DOHH2 (cell line): ENCODE measurements at regions not wholly inside any gene's neighbourhood (a gene's known extent, or its start where the extent isn't known, plus 50 kb on each side); places are given as distances from the start of the nearest gene placed in this dataset.

ENCODE experiments used
- H3F3A ChIP-seq: fragments of 200-600 bp; sonication (generic), shearing (Covaris generic); 2 replicates; pipeline ENCODE4 v1.6.0; 2016; ENCODE audit warnings: antibody characterized with exemption, mild to moderate bottlenecking; ENCODE audit not compliant: control insufficient read depth, insufficient read depth
- H3K27ac ChIP-seq: fragments of 200-600 bp; sonication (generic); 2 replicates; pipeline ENCODE4 v1.5.1; 2014; ENCODE audit warnings: low read depth, mild to moderate bottlenecking, low read length, moderate library complexity
- H3K27me3 ChIP-seq: fragments of 200-600 bp; sonication (generic); 2 replicates; pipeline ENCODE4 v1.6.1; 2014; ENCODE audit warnings: mild to moderate bottlenecking, low read length, mixed read lengths; ENCODE audit not compliant: control insufficient read depth
- H3K36me3 ChIP-seq: fragments of 200-600 bp; sonication (generic); 2 replicates; pipeline ENCODE4 v1.6.1; 2014; ENCODE audit warnings: mild to moderate bottlenecking, low read length, moderate library complexity, mixed read lengths; ENCODE audit not compliant: control insufficient read depth
- H3K4me1 ChIP-seq: fragments of 200-600 bp; sonication (generic); 2 replicates; pipeline ENCODE4 v1.6.1; 2014; ENCODE audit warnings: mild to moderate bottlenecking, low read length, mixed read lengths; ENCODE audit not compliant: control insufficient read depth
- H3K4me2 ChIP-seq: fragments of 200-600 bp; sonication (generic); 2 replicates; pipeline ENCODE4 v1.6.0; 2014; ENCODE audit warnings: mild to moderate bottlenecking, low read length, moderate library complexity
- H3K4me3 ChIP-seq: fragments of 200-600 bp; sonication (generic); 2 replicates; pipeline ENCODE4 v1.5.1; 2014; ENCODE audit warnings: mild to moderate bottlenecking, low read length, mixed read lengths
- H3K79me2 ChIP-seq: fragments of 200-600 bp; sonication (generic); 2 replicates; pipeline ENCODE4 v1.6.1; 2014; ENCODE audit warnings: mild to moderate bottlenecking, low read length, mixed read lengths; ENCODE audit not compliant: control insufficient read depth
- H3K9me2 ChIP-seq: fragments of 200-600 bp; sonication (generic); replicated peaks from 2 replicates; pipeline ENCODE4 v1.6.1; 2014; ENCODE audit warnings: mild to moderate bottlenecking, low read length, mixed read lengths; ENCODE audit not compliant: control insufficient read depth
- H3K9me3 ChIP-seq: fragments of 200-600 bp; sonication (generic); 2 replicates; pipeline ENCODE4 v1.6.1; 2014; ENCODE audit warnings: antibody characterized with exemption, low read length, mixed read lengths; ENCODE audit not compliant: control insufficient read depth, insufficient read depth
- H4K20me1 ChIP-seq: fragments of 200-600 bp; sonication (generic); 2 replicates; pipeline ENCODE4 v1.6.0; 2014; ENCODE audit warnings: low read depth, mild to moderate bottlenecking, antibody characterized with exemption, low read length, moderate library complexity; ENCODE audit not compliant: control insufficient read depth, insufficient read depth
- EZH2phosphoT487 ChIP-seq: fragments of 200-600 bp; sonication (generic); IDR thresholded peaks from 2 replicates; pipeline ENCODE4 v1.6.1; 2017; ENCODE audit warnings: borderline replicate concordance, mild to moderate bottlenecking, antibody characterized with exemption, low read length, moderate library complexity, mixed read lengths
- TF ChIP-seq, protein P1 (sequence below): fragments of 200-600 bp; sonication (generic); IDR thresholded peaks from one replicate; pipeline ENCODE4 v1.5.1; 2014; ENCODE audit warnings: antibody characterized with exemption, mild to moderate bottlenecking, low read depth, low read length; ENCODE audit not compliant: poor library complexity, severe bottlenecking

DNA sequence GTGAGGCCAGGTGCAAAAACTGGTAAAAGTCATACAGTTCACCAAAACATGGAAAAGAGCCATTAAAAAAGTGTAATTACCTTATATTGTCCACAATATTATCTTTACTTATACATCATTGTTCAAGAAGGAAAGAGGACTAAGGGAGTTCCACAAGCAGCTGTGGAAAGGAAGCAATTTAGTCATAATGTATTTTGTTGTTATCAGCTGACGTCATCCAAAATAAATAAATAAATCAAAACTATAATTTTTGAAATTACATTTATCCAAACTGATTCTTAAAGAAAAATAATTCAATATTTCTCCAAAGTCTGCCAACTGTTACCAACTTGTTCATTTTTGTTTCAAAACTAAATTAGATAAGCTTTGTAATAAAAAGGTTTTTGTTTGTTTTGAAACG lies 256.1 kb upstream of the CNTNAP5 start:
- no peaks in the 10 kb centered on the region for H3K9me2 ChIP-seq
- H3K27ac ChIP-seq: no peak overlapping the region
- H3K4me2 ChIP-seq: no peak overlapping the region
- no peaks in the 10 kb centered on the region for H3K9me3 ChIP-seq
- H3K4me3 ChIP-seq: no peak overlapping the region
- H3K27me3 ChIP-seq: no peaks in the 10 kb centered on the region
- H3F3A ChIP-seq: no peaks in the 10 kb centered on the region
- H4K20me1 ChIP-seq: no peaks in the 10 kb centered on the region
- H3K36me3 ChIP-seq: no peaks in the 10 kb centered on the region
- no peaks in the 10 kb centered on the region for H3K4me1 ChIP-seq
- H3K79me2 ChIP-seq: no peaks in the 10 kb centered on the region
- TF ChIP-seq EZH2phosphoT487: no peak
- TF ChIP-seq, protein P1, sequence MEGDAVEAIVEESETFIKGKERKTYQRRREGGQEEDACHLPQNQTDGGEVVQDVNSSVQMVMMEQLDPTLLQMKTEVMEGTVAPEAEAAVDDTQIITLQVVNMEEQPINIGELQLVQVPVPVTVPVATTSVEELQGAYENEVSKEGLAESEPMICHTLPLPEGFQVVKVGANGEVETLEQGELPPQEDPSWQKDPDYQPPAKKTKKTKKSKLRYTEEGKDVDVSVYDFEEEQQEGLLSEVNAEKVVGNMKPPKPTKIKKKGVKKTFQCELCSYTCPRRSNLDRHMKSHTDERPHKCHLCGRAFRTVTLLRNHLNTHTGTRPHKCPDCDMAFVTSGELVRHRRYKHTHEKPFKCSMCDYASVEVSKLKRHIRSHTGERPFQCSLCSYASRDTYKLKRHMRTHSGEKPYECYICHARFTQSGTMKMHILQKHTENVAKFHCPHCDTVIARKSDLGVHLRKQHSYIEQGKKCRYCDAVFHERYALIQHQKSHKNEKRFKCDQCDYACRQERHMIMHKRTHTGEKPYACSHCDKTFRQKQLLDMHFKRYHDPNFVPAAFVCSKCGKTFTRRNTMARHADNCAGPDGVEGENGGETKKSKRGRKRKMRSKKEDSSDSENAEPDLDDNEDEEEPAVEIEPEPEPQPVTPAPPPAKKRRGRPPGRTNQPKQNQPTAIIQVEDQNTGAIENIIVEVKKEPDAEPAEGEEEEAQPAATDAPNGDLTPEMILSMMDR: no peak

DNA sequence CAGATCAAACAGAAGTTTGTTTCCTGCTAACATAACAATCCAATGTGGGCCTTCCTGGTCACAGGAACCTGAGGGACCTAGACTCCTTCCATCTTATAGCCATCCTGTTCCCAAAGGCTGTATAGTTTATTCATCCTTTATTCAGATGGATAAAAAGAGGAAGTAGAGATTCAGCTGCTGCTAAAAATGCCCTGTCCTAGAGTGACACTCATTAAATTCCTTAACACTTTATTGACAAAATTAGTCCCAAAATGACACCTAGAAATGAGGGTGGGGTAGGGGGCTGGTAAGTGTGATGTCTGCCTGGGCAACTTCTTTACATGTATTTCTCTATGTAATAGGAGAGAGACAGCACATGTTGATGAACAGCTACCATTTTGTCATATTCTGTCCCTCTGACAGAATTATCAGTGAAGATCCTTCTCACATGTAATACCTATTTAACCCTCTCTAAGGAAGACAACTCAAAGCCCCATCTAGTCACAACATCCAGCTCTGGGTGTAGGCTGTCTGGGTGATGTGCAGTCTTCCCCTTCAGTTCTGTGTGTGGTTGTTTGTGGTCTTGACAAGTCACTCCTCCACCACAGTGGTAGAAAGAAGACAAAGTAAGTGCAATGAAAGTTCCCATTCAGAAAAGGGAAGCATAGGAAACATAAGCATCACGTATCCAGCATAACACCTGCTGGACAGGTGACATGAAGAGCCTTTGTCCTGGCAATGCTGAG lies 253.9 kb upstream of the CNTNAP5 start:
- TF ChIP-seq, protein P1: no peak
- no peak for TF ChIP-seq EZH2phosphoT487
- Histone ChIP-seq H3K27me3 (no peaks in the 10 kb centered on the region), H3K9me3 (no peaks in the 10 kb centered on the region), H3F3A (no peaks in the 10 kb centered on the region), H3K4me3 (no peak overlapping the region), H3K36me3 (no peaks in the 10 kb centered on the region), H3K27ac (no peak overlapping the region), H3K79me2 (no peaks in the 10 kb centered on the region), H4K20me1 (no peaks in the 10 kb centered on the region), H3K9me2 (no peaks in the 10 kb centered on the region), H3K4me1 (no peaks in the 10 kb centered on the region), H3K4me2 (no peak overlapping the region)

DNA sequence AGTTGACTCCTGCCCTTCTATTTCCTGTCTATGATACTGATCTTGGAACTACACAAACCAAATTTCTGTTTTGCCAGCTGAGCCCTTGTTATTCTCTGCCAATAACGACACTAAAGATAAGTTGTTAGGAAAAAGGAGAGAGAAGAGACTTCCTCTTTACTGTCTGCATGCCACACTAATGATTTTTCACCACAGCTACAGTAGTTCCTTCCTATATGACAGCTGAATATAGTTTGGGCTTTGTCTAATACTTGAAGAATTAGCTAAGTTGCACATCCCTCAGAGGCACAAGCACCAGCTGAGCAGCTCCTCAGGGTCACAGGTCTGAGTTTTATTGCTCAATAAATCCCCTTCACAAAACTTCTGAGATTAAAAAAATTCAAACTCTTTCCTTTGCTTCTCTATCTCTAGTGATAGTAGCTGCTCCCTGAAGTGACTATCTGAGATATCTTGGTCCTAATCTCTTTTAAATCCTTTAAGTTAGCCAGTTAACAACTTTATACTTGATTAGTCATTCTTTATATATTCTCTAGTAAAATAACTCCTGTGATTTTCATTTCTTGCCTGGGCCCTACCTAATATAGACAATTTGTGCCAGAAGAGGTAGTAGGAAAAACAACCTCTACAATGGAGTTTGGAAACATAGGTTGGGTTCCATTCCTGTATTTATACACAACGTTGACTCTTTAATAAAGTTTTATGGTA lies 253.0 kb upstream of the CNTNAP5 start:
- H3K4me1 ChIP-seq: no peaks in the 10 kb centered on the region
- no peaks in the 10 kb centered on the region for H3K9me3 ChIP-seq
- H3K4me2 ChIP-seq: no peak overlapping the region
- no peaks in the 10 kb centered on the region for H3K9me2 ChIP-seq
- no peaks in the 10 kb centered on the region for H3K36me3 ChIP-seq
- no peaks in the 10 kb centered on the region for H3K27me3 ChIP-seq
- H3F3A ChIP-seq: no peaks in the 10 kb centered on the region
- TF ChIP-seq, protein P1: no peak
- no peak for TF ChIP-seq EZH2phosphoT487
- no peaks in the 10 kb centered on the region for H3K79me2 ChIP-seq
- no peak overlapping the region for H3K4me3 ChIP-seq
- H3K27ac ChIP-seq: no peak overlapping the region
- H4K20me1 ChIP-seq: no peaks in the 10 kb centered on the region
